ENCODE measurements at regions not wholly inside any gene's neighbourhood (a gene's known extent, or its start where the extent isn't known, plus 50 kb on each side); places are given as distances from the start of the nearest gene placed in this dataset.

- DNase-seq (ENCODE audit: low spot score in 2 of 2, unreplicated experiment in 2 of 2), result no peak
- Mint-ChIP-seq H3K27ac (peak overlapping the region; percentile 34), H3K36me3 (peaks cover 17% of the 10 kb centered on the region), H3K27me3 (ENCODE audit: low read depth) (no peaks in the 10 kb centered on the region), H3K4me3 (no peak overlapping the region), H3K9me3 (peaks cover 4% of the 10 kb centered on the region), H3K4me1 (peaks cover 25% of the 10 kb centered on the region)
- peak; percentile 70 for TF ChIP-seq CTCF (IDR thresholded peaks at IDR 0.05; ENCODE audit: unreplicated experiment)
These were observed 352.4 kb downstream of the USP25 start for GRCh38 chr21:16082038-16082816.

GRCh38 chr21:16084776-16085364 lies 355.1 kb downstream of the USP25 start:
- Mint-ChIP-seq H3K4me1 (peaks cover 26% of the 10 kb centered on the region), H3K9me3 (peaks cover 4% of the 10 kb centered on the region), H3K36me3 (peaks cover 13% of the 10 kb centered on the region), H3K27me3 (ENCODE audit: low read depth) (no peaks in the 10 kb centered on the region), H3K4me3 (no peak overlapping the region), H3K27ac (peak overlapping the region; percentile 79)
- no peak for TF ChIP-seq CTCF (IDR thresholded peaks at IDR 0.05; ENCODE audit: unreplicated experiment)
- no peak for DNase-seq (ENCODE audit: low spot score in 2 of 2, unreplicated experiment in 2 of 2)

- Mint-ChIP-seq H3K4me3 (no peak overlapping the region), H3K27ac (peak overlapping the region; percentile 78), H3K36me3 (peaks cover 13% of the 10 kb centered on the region), H3K9me3 (peaks cover 4% of the 10 kb centered on the region), H3K27me3 (ENCODE audit: low read depth) (no peaks in the 10 kb centered on the region), H3K4me1 (peaks cover 26% of the 10 kb centered on the region)
- DNase-seq (ENCODE audit: low spot score in 2 of 2, unreplicated experiment in 2 of 2), result no peak
- no peak for TF ChIP-seq CTCF (IDR thresholded peaks at IDR 0.05; ENCODE audit: unreplicated experiment)
These were observed 355.6 kb downstream of the USP25 start for GRCh38 chr21:16085421-16085820.

- peaks cover 26% of the 10 kb centered on the region for H3K4me1 Mint-ChIP-seq
- TF ChIP-seq CTCF (IDR thresholded peaks at IDR 0.05; ENCODE audit: unreplicated experiment), result no peak
- H3K4me3 Mint-ChIP-seq, result no peak overlapping the region
- no peak overlapping the region for H3K27ac Mint-ChIP-seq
- no peak for DNase-seq (ENCODE audit: low spot score in 2 of 2, unreplicated experiment in 2 of 2)
- peaks cover 4% of the 10 kb centered on the region for H3K9me3 Mint-ChIP-seq
- peaks cover 13% of the 10 kb centered on the region for H3K36me3 Mint-ChIP-seq
- no peaks in the 10 kb centered on the region for H3K27me3 Mint-ChIP-seq (ENCODE audit: low read depth)
These were observed 356.3 kb downstream of the USP25 start for GRCh38 chr21:16086121-16086520.

- peaks cover 4% of the 10 kb centered on the region for H3K9me3 Mint-ChIP-seq
- DNase-seq (ENCODE audit: low spot score in 2 of 2, unreplicated experiment in 2 of 2), result no peak
These were observed 357.2 kb downstream of the USP25 start for GRCh38 chr21:16086936-16087335.

More at GRCh38 chr21:16086936-16087335, 357.2 kb downstream of the USP25 start:
- TF ChIP-seq CTCF (IDR thresholded peaks at IDR 0.05; ENCODE audit: unreplicated experiment), result no peak
- Mint-ChIP-seq H3K27me3 (ENCODE audit: low read depth) (no peaks in the 10 kb centered on the region), H3K4me1 (peaks cover 22% of the 10 kb centered on the region), H3K36me3 (peaks cover 14% of the 10 kb centered on the region), H3K4me3 (no peak overlapping the region), H3K27ac (peak overlapping the region; percentile 87)

Measured in mesothelial cell of epicardium (in vitro differentiated cells).